Liver (tissue), 7 donors: ENCODE measurements at regions not wholly inside any gene's neighbourhood (a gene's known extent, or its start where the extent isn't known, plus 50 kb on each side); places are given as distances from the start of the nearest gene placed in this dataset.
"Not testable (repeated sequence)": the region's sequence is repeated elsewhere in the genome, so short reads cannot be mapped to it uniquely, and the experiment has no call there.

Experiments used
- DNase-seq: peaks from one replicate; pipeline ENCODE4 v3.0.0-alpha.2; 2017; ENCODE audit warnings: low spot score
- H3K27ac ChIP-seq, 2 donors: one replicate each; pipeline ENCODE4 v1.7.0; 2013; ENCODE audit warnings: inconsistent platforms in 2 of 2, low read length in 2 of 2, control low read depth in 1 of 2, low read depth in 1 of 2, mild to moderate bottlenecking in 1 of 2
- H3K27me3 ChIP-seq, 4 donors: one replicate each; pipeline versions ENCODE4 v1.6.1 to v1.7.0; 2013; ENCODE audit warnings: low read length in 3 of 4, inconsistent platforms in 1 of 4, mild to moderate bottlenecking in 1 of 4, moderate library complexity in 1 of 4; ENCODE audit not compliant: control insufficient read depth in 4 of 4, insufficient read depth in 4 of 4
- H3K36me3 ChIP-seq, 4 donors: one replicate each; pipeline versions ENCODE4 v1.6.1 to v1.7.0; 2013; ENCODE audit warnings: low read length in 3 of 4, mild to moderate bottlenecking in 3 of 4, low read depth in 1 of 4, moderate library complexity in 1 of 4; ENCODE audit not compliant: control insufficient read depth in 4 of 4, insufficient read depth in 3 of 4
- H3K4me1 ChIP-seq, 4 donors: one replicate each; pipeline versions ENCODE4 v1.6.1 to v1.7.0; 2013; ENCODE audit warnings: low read length in 3 of 4, mild to moderate bottlenecking in 3 of 4, moderate library complexity in 1 of 4; ENCODE audit not compliant: control insufficient read depth in 4 of 4, insufficient read depth in 4 of 4
- H3K4me3 ChIP-seq, 3 donors: one replicate each; pipeline versions ENCODE4 v1.6.1 to v1.7.0; 2013; ENCODE audit warnings: low read length in 3 of 3, control low read depth in 1 of 3, low read depth in 1 of 3, mild to moderate bottlenecking in 1 of 3
- H3K9ac ChIP-seq, 2 donors: one replicate each; pipeline ENCODE4 v1.7.0; 2013; ENCODE audit warnings: low read length in 2 of 2, mild to moderate bottlenecking in 2 of 2, moderate library complexity in 2 of 2, control low read depth in 1 of 2, low read depth in 1 of 2
- H3K9me3 ChIP-seq, 4 donors: one replicate each; pipeline versions ENCODE4 v1.6.1 to v1.7.0; 2013; ENCODE audit warnings: low read length in 3 of 4; ENCODE audit not compliant: control insufficient read depth in 4 of 4
- EGR1 ChIP-seq, 2 donors: IDR thresholded peaks; 2 replicates each; pipeline ENCODE4 v1.6.1; 2016 to 2018; ENCODE audit warnings: antibody characterized with exemption in 2 of 2, low read depth in 2 of 2
- FOXA1 ChIP-seq: IDR thresholded peaks from 2 replicates; pipeline ENCODE4 v1.6.1; 2016; ENCODE audit warnings: antibody characterized with exemption
- FOXA2 ChIP-seq: IDR thresholded peaks from 2 replicates; pipeline ENCODE4 v1.6.1; 2016; ENCODE audit warnings: antibody characterized with exemption
- GABPA ChIP-seq, 2 donors: IDR thresholded peaks in 1 of 2; conservative IDR thresholded peaks in 1 of 2; 2 replicates each; pipeline ENCODE4 v1.6.1; 2016; ENCODE audit warnings: antibody characterized with exemption in 2 of 2, mild to moderate bottlenecking in 1 of 2, moderate library complexity in 1 of 2
- HNF4G ChIP-seq: IDR thresholded peaks from 2 replicates; pipeline ENCODE4 v1.6.1; 2016; ENCODE audit warnings: antibody characterized with exemption
- JUND ChIP-seq, 2 donors: IDR thresholded peaks; 2 replicates each; pipeline ENCODE4 v1.6.1; 2016; ENCODE audit warnings: antibody characterized with exemption in 2 of 2
- NR2F2 ChIP-seq: IDR thresholded peaks from 2 replicates; pipeline ENCODE4 v1.6.1; 2016; ENCODE audit warnings: antibody characterized with exemption
- REST ChIP-seq: IDR thresholded peaks from 2 replicates; pipeline ENCODE4 v1.6.1; 2016; ENCODE audit warnings: antibody characterized with exemption, mild to moderate bottlenecking
- RXRA ChIP-seq, 2 donors: IDR thresholded peaks; 2 replicates each; pipeline ENCODE4 v1.6.1; 2017 to 2018; ENCODE audit warnings: antibody characterized with exemption in 2 of 2, mild to moderate bottlenecking in 1 of 2
- SP1 ChIP-seq: IDR thresholded peaks from 2 replicates; pipeline ENCODE4 v1.6.1; 2018; ENCODE audit warnings: antibody characterized with exemption, mild to moderate bottlenecking
- TAF1 ChIP-seq: conservative IDR thresholded peaks from 2 replicates; pipeline ENCODE4 v1.6.1; 2016; ENCODE audit warnings: antibody characterized with exemption, mild to moderate bottlenecking
- YY1 ChIP-seq: IDR thresholded peaks from 2 replicates; pipeline ENCODE4 v1.6.1; 2016; ENCODE audit warnings: antibody characterized with exemption, mild to moderate bottlenecking
- ZBTB33 ChIP-seq: IDR thresholded peaks from 2 replicates; pipeline ENCODE4 v1.6.1; 2016; ENCODE audit warnings: antibody characterized with exemption
- WGBS: extraction: QIAGEN DNeasy Blood & Tissue Kit; methylation state at CpG from one replicate; pipeline ENCODE4 v1.1.7; 2013; 5-methylcytosine and 5-hydroxymethylcytosine counted together
- TF ChIP-seq, protein P1 (sequence below): IDR thresholded peaks from 2 replicates; pipeline ENCODE4 v1.6.1; 2016; ENCODE audit warnings: antibody characterized with exemption
- TF ChIP-seq, protein P2 (sequence below): IDR thresholded peaks from 2 replicates; pipeline ENCODE4 v1.6.1; 2016; ENCODE audit warnings: antibody characterized with exemption
- donor health status: healthy.
- donor health status: healthy.
- donor health status: healthy.
- donor health status: healthy.

DNA sequence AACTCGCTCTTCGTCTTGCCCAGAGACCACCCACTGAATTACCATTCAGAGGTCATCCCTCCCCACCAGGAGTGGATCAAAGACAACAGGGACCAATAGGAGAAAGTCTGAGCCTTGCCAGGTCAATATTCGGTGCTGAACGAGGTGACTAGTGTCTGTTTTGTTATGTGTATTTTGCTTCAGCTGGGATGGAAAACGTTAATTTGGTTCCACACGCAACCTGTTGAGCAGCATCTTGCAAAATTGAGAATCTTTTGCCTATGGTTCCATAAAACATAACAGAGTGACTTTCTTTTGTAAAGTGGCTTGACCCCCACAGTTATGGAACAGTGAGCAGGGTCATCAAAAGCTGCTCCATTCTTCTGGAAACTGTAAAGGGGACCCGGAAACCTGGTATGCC lies 168.4 kb downstream of the MSX2 start:
- DNase-seq = no peak
- H3K27ac ChIP-seq = no peak overlapping the region
- 89% methylated on average over 7 of the region's 7 CpGs for WGBS
- no peaks in the 10 kb centered on the region for H3K4me1 ChIP-seq
- no peak for TF ChIP-seq REST
- no peak for TF ChIP-seq ZBTB33
- TF ChIP-seq RXRA (IDR thresholded peaks at IDR 0.05) = no peak
- no peak for TF ChIP-seq TAF1
- no peak for TF ChIP-seq YY1
- no peak for TF ChIP-seq EGR1 (IDR thresholded peaks at IDR 0.05; ENCODE audit: low read depth in 2 of 2)
- no peak for TF ChIP-seq FOXA1
- TF ChIP-seq SP1 = no peak
- TF ChIP-seq NR2F2 = no peak
- no peak for TF ChIP-seq FOXA2
- TF ChIP-seq, protein P1, sequence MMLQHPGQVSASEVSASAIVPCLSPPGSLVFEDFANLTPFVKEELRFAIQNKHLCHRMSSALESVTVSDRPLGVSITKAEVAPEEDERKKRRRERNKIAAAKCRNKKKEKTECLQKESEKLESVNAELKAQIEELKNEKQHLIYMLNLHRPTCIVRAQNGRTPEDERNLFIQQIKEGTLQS = no peak
- no peak for TF ChIP-seq JUND (IDR thresholded peaks at IDR 0.05)
- TF ChIP-seq, protein P2, sequence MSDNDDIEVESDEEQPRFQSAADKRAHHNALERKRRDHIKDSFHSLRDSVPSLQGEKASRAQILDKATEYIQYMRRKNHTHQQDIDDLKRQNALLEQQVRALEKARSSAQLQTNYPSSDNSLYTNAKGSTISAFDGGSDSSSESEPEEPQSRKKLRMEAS = no peak
- TF ChIP-seq GABPA (IDR thresholded peaks at IDR 0.05 in 1 of 2, conservative IDR thresholded peaks at IDR 0.05 in 1 of 2) = no peak
- no peak for TF ChIP-seq HNF4G
- H3K4me3 ChIP-seq = no peak overlapping the region
- H3K9me3 ChIP-seq = no peaks in the 10 kb centered on the region
- no peak overlapping the region for H3K9ac ChIP-seq
- H3K27me3 ChIP-seq = no peaks in the 10 kb centered on the region
- H3K36me3 ChIP-seq = no peaks in the 10 kb centered on the region

DNA sequence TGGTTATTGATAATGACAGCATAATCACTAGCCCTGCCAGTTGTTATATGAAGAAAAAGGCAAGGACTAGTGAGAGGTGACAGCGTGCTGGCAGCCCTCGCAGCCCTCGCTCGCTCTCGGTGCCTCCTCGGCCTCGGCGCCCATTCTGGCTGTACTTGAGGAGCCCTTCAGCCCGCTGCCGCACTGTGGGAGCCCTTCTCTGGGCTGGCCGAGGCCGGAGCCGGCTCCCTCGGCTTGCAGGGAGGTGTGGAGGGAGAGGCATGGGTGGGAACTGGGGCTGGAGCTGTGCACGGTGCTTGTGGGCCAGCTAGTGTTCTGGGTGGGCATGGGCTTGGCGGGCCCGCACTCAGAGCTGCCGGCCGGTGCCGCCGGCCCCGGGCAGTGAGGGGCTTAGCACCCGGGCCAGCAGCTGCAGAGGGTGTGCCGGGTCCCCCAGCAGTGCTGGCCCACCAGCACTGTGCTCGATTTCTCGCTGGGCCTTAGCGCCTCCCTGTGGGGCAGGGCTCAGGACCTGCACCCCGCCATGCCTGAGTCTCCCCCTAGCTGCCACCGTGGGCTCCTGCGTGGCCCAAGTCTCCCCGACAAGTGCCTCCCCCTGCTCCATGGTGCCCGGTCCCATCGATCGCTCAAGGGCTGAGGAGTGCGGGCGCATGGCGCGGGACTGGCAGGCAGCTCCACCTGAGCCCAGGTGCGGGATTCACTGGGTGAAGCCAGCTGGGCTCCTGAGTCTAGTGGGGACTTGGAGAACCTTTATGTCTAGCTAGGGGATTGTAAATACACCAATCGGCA lies 156.2 kb downstream of the MSX2 start:
- not testable (repeated sequence) for H3K27ac ChIP-seq, DNase-seq, H3K9me3 ChIP-seq, H3K36me3 ChIP-seq, H3K4me1 ChIP-seq, H3K9ac ChIP-seq, H3K27me3 ChIP-seq, H3K4me3 ChIP-seq
- 92% methylated on average over 40 of the region's 40 CpGs for WGBS
